ENCODE measurements at regions not wholly inside any gene's neighbourhood (a gene's known extent, or its start where the extent isn't known, plus 50 kb on each side); places are given as distances from the start of the nearest gene placed in this dataset.

DNA sequence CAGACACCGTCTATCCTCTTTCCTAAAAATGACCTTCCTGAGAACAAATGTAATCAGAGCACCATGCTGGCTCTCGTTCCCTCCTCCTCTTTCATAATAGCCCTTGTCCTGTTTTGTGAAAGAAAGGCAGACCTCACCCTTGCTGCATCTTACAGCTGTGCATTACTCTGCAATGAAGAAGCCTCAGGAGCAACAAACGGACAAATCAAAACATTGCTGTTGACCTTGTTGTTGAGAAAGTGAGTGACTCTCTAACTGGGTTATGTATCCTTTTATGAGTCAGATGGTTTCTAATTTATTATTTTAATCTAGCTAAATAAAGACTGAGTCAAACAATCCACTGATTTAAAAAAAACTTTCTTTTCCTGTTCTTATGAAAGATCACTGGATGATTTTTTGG is 180.9 kb downstream of the RPS29 start:
- ChIA-PET CTCF (no interaction called here), POLR2A (no interaction called here)
- TF ChIP-seq SUZ12 (IDR thresholded peaks at IDR 0.05), result no peak
- no peak for TF ChIP-seq FOXM1 (IDR thresholded peaks at IDR 0.05; ENCODE audit: borderline replicate concordance)
- TF ChIP-seq SP1 (IDR thresholded peaks at IDR 0.05), result no peak
- no peak for TF ChIP-seq ARNT (IDR thresholded peaks at IDR 0.05)
- no peak for TF ChIP-seq ZNF384 (IDR thresholded peaks at IDR 0.05)
- TF ChIP-seq, protein P1, sequence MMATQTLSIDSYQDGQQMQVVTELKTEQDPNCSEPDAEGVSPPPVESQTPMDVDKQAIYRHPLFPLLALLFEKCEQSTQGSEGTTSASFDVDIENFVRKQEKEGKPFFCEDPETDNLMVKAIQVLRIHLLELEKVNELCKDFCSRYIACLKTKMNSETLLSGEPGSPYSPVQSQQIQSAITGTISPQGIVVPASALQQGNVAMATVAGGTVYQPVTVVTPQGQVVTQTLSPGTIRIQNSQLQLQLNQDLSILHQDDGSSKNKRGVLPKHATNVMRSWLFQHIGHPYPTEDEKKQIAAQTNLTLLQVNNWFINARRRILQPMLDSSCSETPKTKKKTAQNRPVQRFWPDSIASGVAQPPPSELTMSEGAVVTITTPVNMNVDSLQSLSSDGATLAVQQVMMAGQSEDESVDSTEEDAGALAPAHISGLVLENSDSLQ (IDR thresholded peaks at IDR 0.05), result no peak
- no peak for TF ChIP-seq FOXA1 (IDR thresholded peaks at IDR 0.05)
- TF ChIP-seq NFRKB (IDR thresholded peaks at IDR 0.05), result no peak
- no peak for TF ChIP-seq LEF1 (IDR thresholded peaks at IDR 0.05; ENCODE audit: borderline replicate concordance)
- TF ChIP-seq ELF4 (IDR thresholded peaks at IDR 0.05), result no peak
- no peak for TF ChIP-seq FOXK2 (IDR thresholded peaks at IDR 0.05)
- no peak for TF ChIP-seq CTBP1 (IDR thresholded peaks at IDR 0.05; ENCODE audit: borderline replicate concordance)
- TF ChIP-seq TARDBP (IDR thresholded peaks at IDR 0.05), result no peak
- TF ChIP-seq HDGF (IDR thresholded peaks at IDR 0.05; ENCODE audit: borderline replicate concordance), result no peak
- TF ChIP-seq BHLHE40 (IDR thresholded peaks at IDR 0.05; ENCODE audit: borderline replicate concordance), result no peak
- TF ChIP-seq L3MBTL2 (conservative IDR thresholded peaks at IDR 0.05), result no peak
- no peak for DNase-seq (ENCODE audit: extremely low spot score)

DNA sequence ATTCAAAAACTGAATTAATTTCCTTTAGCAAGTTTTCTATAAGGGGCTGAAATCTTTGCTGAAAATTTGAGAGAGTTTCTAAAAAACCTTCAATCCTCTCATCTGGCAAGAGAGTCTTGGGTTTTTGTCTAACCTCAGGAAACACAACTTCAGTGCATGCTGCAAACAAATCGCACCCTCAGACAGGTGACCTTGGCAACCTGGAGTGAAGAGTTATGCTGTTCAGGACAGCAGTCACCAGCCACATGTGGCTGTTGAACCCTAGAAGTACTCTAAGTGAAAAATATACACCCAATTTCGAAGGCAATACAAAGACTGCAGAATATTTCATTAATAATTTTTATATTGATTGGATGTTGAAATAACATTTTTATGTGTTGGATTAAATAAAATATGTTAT is 184.8 kb downstream of the RPS29 start:
- no peak for TF ChIP-seq SUZ12 (IDR thresholded peaks at IDR 0.05)
- no peak for TF ChIP-seq FOXA1 (IDR thresholded peaks at IDR 0.05)
- no peak for TF ChIP-seq ELF4 (IDR thresholded peaks at IDR 0.05)
- TF ChIP-seq BHLHE40 (IDR thresholded peaks at IDR 0.05; ENCODE audit: borderline replicate concordance), result no peak
- TF ChIP-seq FOXK2 (IDR thresholded peaks at IDR 0.05), result no peak
- no peak for TF ChIP-seq SP1 (IDR thresholded peaks at IDR 0.05)
- TF ChIP-seq ARNT (IDR thresholded peaks at IDR 0.05), result no peak
- TF ChIP-seq, protein P1 (IDR thresholded peaks at IDR 0.05), result no peak
- no peak for TF ChIP-seq FOXM1 (IDR thresholded peaks at IDR 0.05; ENCODE audit: borderline replicate concordance)
- TF ChIP-seq L3MBTL2 (conservative IDR thresholded peaks at IDR 0.05), result no peak
- TF ChIP-seq HDGF (IDR thresholded peaks at IDR 0.05; ENCODE audit: borderline replicate concordance), result no peak
- no peak for TF ChIP-seq LEF1 (IDR thresholded peaks at IDR 0.05; ENCODE audit: borderline replicate concordance)
- TF ChIP-seq TARDBP (IDR thresholded peaks at IDR 0.05), result no peak
- TF ChIP-seq NFRKB (IDR thresholded peaks at IDR 0.05), result no peak
- no peak for TF ChIP-seq CTBP1 (IDR thresholded peaks at IDR 0.05; ENCODE audit: borderline replicate concordance)
- TF ChIP-seq ZNF384 (IDR thresholded peaks at IDR 0.05), result no peak
- POLR2A ChIA-PET, result no interaction called here
- CTCF ChIA-PET, result no interaction called here
- no peak for DNase-seq (ENCODE audit: extremely low spot score)

DNA sequence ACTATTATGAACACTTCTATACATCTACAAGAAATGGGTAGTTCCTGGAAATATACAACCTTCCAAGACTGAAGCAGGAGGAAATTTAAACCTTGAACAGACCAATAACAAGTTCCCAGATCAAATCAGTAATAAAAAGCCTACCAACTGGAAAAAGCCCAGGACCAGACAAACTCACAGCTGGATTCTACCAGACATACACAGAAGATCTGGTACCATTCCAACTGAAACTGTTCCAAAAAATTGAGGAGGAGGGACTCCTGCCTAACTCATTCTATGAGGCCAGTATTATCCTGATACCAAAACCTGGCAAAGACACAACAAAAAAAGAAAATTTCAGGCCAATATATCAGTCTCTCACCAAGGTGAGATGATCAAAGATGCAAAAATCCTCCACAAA is 189.4 kb downstream of the RPS29 start:
- TF ChIP-seq TARDBP (IDR thresholded peaks at IDR 0.05), result no peak
- no peak for TF ChIP-seq BHLHE40 (IDR thresholded peaks at IDR 0.05; ENCODE audit: borderline replicate concordance)
- TF ChIP-seq NFRKB (IDR thresholded peaks at IDR 0.05), result no peak
- TF ChIP-seq SUZ12 (IDR thresholded peaks at IDR 0.05), result no peak
- TF ChIP-seq ARNT (IDR thresholded peaks at IDR 0.05), result no peak
- TF ChIP-seq LEF1 (IDR thresholded peaks at IDR 0.05; ENCODE audit: borderline replicate concordance), result no peak
- DNase-seq (ENCODE audit: extremely low spot score), result no peak
- POLR2A ChIA-PET, result no interaction called here
- CTCF ChIA-PET, result no interaction called here

DNA sequence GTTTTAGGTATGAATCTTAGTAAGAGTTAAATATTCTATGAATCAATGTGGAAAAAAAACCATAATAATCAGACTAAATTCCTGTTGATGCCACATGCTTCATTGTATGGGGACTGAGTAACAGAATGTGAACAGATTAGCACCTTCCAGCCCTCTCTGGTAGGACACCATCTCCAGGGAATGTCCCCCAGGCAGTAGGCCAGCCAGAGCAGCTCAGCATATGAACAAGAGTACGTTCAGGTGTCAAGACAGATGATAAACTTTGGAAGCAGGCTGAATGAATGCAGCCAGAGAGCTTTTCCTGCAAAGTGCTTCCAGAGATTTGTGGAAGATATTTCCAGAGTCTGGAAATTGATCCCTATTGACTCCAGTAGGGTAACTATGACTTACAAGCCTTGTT is 204.4 kb downstream of the RPS29 start:
- POLR2A ChIA-PET, result no interaction called here
- TF ChIP-seq TARDBP (IDR thresholded peaks at IDR 0.05) (no peak), L3MBTL2 (conservative IDR thresholded peaks at IDR 0.05) (no peak), CTBP1 (IDR thresholded peaks at IDR 0.05; ENCODE audit: borderline replicate concordance) (no peak), ARNT (IDR thresholded peaks at IDR 0.05) (no peak), ZNF384 (IDR thresholded peaks at IDR 0.05) (no peak), HDGF (IDR thresholded peaks at IDR 0.05; ENCODE audit: borderline replicate concordance) (no peak), BHLHE40 (IDR thresholded peaks at IDR 0.05; ENCODE audit: borderline replicate concordance) (no peak), NFRKB (IDR thresholded peaks at IDR 0.05) (no peak), LEF1 (IDR thresholded peaks at IDR 0.05; ENCODE audit: borderline replicate concordance) (no peak), SP1 (IDR thresholded peaks at IDR 0.05) (no peak), ELF4 (IDR thresholded peaks at IDR 0.05) (no peak), FOXA1 (IDR thresholded peaks at IDR 0.05) (no peak), FOXK2 (IDR thresholded peaks at IDR 0.05) (no peak), SUZ12 (IDR thresholded peaks at IDR 0.05) (no peak), FOXM1 (IDR thresholded peaks at IDR 0.05; ENCODE audit: borderline replicate concordance) (no peak)
- TF ChIP-seq, protein P1 (IDR thresholded peaks at IDR 0.05), result no peak

DNA sequence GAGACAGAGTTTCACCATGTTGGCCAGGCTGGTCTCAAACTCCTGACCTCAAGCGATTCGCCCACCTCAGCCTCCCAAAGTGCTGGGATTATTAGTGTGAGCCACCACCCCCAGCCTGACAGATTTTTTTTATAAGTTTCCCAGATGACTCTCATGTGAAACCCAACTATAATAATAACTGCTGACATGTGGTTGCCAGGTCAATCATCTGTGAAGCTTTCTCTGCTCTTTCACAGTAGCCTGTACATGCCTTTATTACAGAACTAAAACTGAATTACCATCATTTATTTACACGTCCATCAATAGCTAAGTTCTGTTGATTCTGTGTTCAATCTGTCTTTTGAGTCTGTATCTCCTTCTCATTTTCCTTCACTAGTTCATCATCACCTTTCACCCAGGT is 218.5 kb downstream of the RPS29 start:
- CTCF ChIA-PET, result no interaction called here
- POLR2A ChIA-PET, result no interaction called here
- no peak for DNase-seq (ENCODE audit: extremely low spot score)
- no peak for TF ChIP-seq TARDBP (IDR thresholded peaks at IDR 0.05)
- no peak for TF ChIP-seq ZNF384 (IDR thresholded peaks at IDR 0.05)
- no peak for TF ChIP-seq SP1 (IDR thresholded peaks at IDR 0.05)
- TF ChIP-seq, protein P1 (IDR thresholded peaks at IDR 0.05), result no peak
- no peak for TF ChIP-seq SUZ12 (IDR thresholded peaks at IDR 0.05)
- no peak for TF ChIP-seq CTBP1 (IDR thresholded peaks at IDR 0.05; ENCODE audit: borderline replicate concordance)
- no peak for TF ChIP-seq BHLHE40 (IDR thresholded peaks at IDR 0.05; ENCODE audit: borderline replicate concordance)
- TF ChIP-seq ARNT (IDR thresholded peaks at IDR 0.05), result no peak
- TF ChIP-seq FOXK2 (IDR thresholded peaks at IDR 0.05), result no peak
- no peak for TF ChIP-seq HDGF (IDR thresholded peaks at IDR 0.05; ENCODE audit: borderline replicate concordance)
- no peak for TF ChIP-seq FOXM1 (IDR thresholded peaks at IDR 0.05; ENCODE audit: borderline replicate concordance)
- TF ChIP-seq LEF1 (IDR thresholded peaks at IDR 0.05; ENCODE audit: borderline replicate concordance), result no peak
- no peak for TF ChIP-seq L3MBTL2 (conservative IDR thresholded peaks at IDR 0.05)
- no peak for TF ChIP-seq NFRKB (IDR thresholded peaks at IDR 0.05)
- no peak for TF ChIP-seq FOXA1 (IDR thresholded peaks at IDR 0.05)
- no peak for TF ChIP-seq ELF4 (IDR thresholded peaks at IDR 0.05)

More for the DNA sequence above, 204.4 kb downstream of the RPS29 start:
- DNase-seq (ENCODE audit: extremely low spot score), result no peak
- CTCF ChIA-PET, result no interaction called here

Measured in HEK293T (cell line).